ENCODE measurements at regions not wholly inside any gene's neighbourhood (a gene's known extent, or its start where the extent isn't known, plus 50 kb on each side); places are given as distances from the start of the nearest gene placed in this dataset.

DNA sequence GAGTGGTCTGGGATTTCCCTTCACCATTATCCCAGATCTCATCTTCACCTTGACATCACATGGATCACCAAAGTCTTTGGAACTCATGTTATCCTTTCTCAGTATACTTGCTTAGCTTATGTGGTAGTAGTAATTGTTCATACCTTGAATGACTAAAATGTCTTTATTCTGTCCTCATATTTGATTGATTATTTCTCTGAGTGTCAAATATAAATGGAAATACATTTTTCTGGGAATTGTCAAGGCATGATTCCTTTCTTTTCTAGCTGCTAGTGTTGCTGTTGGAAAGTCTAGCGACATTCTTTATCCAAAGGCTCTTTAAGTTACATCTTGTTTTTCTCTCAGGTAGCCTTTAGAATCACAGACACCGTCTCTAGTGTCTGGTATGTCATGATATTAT, 334.4 kb downstream of the CMPK2 start:
- RAD21 ChIA-PET (ENCODE audit: low non-redundant PET in 1 of 2, low total read pairs in 2 of 2, uncharacterized antibody in 2 of 2, unreplicated experiment in 2 of 2) = no interaction called here
- POLR2A ChIA-PET = no interaction called here
- no TSS peak for BruUV-seq (replicated peaks)
- intact Hi-C loops (cut with micrococcal nuclease) = no loop called here
- no peak for DNase-seq (ENCODE audit: low read depth, low spot score)
- no peaks in the 10 kb centered on the region for H3K36me3 ChIP-seq (ENCODE audit: control insufficient read depth in 1 of 2, insufficient read depth in 2 of 2, low read length in 2 of 2)
- no peaks in the 10 kb centered on the region for H4K20me1 ChIP-seq (ENCODE audit: insufficient read depth)
- no peak overlapping the region for H3K4me3 ChIP-seq (replicated peaks in 1 of 2; ENCODE audit: low read depth in 1 of 2, low read length in 2 of 2)
- H3K9me2 ChIP-seq (ENCODE audit: insufficient read depth) = no peaks in the 10 kb centered on the region
- no peaks in the 10 kb centered on the region for H3K27me3 ChIP-seq (ENCODE audit: insufficient read depth, low read length)
- H3K27ac ChIP-seq (ENCODE audit: low read depth, low read length) = no peak overlapping the region
- H3K4me1 ChIP-seq (ENCODE audit: control insufficient read depth in 1 of 2, insufficient read depth in 2 of 2, low read length in 2 of 2) = no peaks in the 10 kb centered on the region
- H3K79me2 ChIP-seq (ENCODE audit: insufficient read depth, low read length) = no peaks in the 10 kb centered on the region
- CTCF ChIA-PET = no interaction called here
- H3K4me2 ChIP-seq (ENCODE audit: low read length) = no peak overlapping the region
- no peaks in the 10 kb centered on the region for H3K9me3 ChIP-seq (ENCODE audit: control insufficient read depth in 1 of 2, insufficient read depth in 1 of 2, low read depth in 1 of 2, low read length in 2 of 2)
- no peak overlapping the region for H3K9ac ChIP-seq (ENCODE audit: low read length)
- ATAC-seq = no peak
- no peak overlapping the region for H2AFZ ChIP-seq (ENCODE audit: low read depth, low read length, poor library complexity, severe bottlenecking)
- TF ChIP-seq SRF (IDR thresholded peaks at IDR 0.05; ENCODE audit: low read depth) (no peak), TCF7L2 (IDR thresholded peaks at IDR 0.05; ENCODE audit: borderline replicate concordance, extremely low read depth, insufficient read depth, insufficient read length) (no peak), EZH2phosphoT487 (IDR thresholded peaks at IDR 0.05; ENCODE audit: borderline replicate concordance) (no peak), RAD21 (IDR thresholded peaks at IDR 0.05; ENCODE audit: low read depth) (no peak), EGR1 (IDR thresholded peaks at IDR 0.05; ENCODE audit: low read depth) (no peak), JUND (IDR thresholded peaks at IDR 0.05) (no peak), SP1 (IDR thresholded peaks at IDR 0.05; ENCODE audit: low read depth) (no peak), YY1 (IDR thresholded peaks at IDR 0.05; ENCODE audit: extremely low read depth, insufficient replicate concordance, low read depth, low read length) (no peak), ZNF274 (IDR thresholded peaks at IDR 0.05; ENCODE audit: low read depth, low read length) (no peak), POLR2AphosphoS5 (IDR thresholded peaks at IDR 0.05; ENCODE audit: low read depth, low read length) (no peak), CBX3 (IDR thresholded peaks at IDR 0.05; ENCODE audit: low read depth) (no peak), ZFX (IDR thresholded peaks at IDR 0.05) (no peak), EZH2 (IDR thresholded peaks at IDR 0.05) (no peak), CEBPB (IDR thresholded peaks at IDR 0.05; ENCODE audit: low read depth) (no peak)
- TF ChIP-seq, protein P1, sequence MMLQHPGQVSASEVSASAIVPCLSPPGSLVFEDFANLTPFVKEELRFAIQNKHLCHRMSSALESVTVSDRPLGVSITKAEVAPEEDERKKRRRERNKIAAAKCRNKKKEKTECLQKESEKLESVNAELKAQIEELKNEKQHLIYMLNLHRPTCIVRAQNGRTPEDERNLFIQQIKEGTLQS (IDR thresholded peaks at IDR 0.05) = no peak
- TF ChIP-seq, protein P2, sequence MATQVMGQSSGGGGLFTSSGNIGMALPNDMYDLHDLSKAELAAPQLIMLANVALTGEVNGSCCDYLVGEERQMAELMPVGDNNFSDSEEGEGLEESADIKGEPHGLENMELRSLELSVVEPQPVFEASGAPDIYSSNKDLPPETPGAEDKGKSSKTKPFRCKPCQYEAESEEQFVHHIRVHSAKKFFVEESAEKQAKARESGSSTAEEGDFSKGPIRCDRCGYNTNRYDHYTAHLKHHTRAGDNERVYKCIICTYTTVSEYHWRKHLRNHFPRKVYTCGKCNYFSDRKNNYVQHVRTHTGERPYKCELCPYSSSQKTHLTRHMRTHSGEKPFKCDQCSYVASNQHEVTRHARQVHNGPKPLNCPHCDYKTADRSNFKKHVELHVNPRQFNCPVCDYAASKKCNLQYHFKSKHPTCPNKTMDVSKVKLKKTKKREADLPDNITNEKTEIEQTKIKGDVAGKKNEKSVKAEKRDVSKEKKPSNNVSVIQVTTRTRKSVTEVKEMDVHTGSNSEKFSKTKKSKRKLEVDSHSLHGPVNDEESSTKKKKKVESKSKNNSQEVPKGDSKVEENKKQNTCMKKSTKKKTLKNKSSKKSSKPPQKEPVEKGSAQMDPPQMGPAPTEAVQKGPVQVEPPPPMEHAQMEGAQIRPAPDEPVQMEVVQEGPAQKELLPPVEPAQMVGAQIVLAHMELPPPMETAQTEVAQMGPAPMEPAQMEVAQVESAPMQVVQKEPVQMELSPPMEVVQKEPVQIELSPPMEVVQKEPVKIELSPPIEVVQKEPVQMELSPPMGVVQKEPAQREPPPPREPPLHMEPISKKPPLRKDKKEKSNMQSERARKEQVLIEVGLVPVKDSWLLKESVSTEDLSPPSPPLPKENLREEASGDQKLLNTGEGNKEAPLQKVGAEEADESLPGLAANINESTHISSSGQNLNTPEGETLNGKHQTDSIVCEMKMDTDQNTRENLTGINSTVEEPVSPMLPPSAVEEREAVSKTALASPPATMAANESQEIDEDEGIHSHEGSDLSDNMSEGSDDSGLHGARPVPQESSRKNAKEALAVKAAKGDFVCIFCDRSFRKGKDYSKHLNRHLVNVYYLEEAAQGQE (IDR thresholded peaks at IDR 0.05; ENCODE audit: low read depth) = no peak
- TF ChIP-seq, protein P3, sequence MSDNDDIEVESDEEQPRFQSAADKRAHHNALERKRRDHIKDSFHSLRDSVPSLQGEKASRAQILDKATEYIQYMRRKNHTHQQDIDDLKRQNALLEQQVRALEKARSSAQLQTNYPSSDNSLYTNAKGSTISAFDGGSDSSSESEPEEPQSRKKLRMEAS (IDR thresholded peaks at IDR 0.05) = no peak
- TF ChIP-seq, protein P4, sequence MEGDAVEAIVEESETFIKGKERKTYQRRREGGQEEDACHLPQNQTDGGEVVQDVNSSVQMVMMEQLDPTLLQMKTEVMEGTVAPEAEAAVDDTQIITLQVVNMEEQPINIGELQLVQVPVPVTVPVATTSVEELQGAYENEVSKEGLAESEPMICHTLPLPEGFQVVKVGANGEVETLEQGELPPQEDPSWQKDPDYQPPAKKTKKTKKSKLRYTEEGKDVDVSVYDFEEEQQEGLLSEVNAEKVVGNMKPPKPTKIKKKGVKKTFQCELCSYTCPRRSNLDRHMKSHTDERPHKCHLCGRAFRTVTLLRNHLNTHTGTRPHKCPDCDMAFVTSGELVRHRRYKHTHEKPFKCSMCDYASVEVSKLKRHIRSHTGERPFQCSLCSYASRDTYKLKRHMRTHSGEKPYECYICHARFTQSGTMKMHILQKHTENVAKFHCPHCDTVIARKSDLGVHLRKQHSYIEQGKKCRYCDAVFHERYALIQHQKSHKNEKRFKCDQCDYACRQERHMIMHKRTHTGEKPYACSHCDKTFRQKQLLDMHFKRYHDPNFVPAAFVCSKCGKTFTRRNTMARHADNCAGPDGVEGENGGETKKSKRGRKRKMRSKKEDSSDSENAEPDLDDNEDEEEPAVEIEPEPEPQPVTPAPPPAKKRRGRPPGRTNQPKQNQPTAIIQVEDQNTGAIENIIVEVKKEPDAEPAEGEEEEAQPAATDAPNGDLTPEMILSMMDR (IDR thresholded peaks at IDR 0.05 in 2 of 3, conservative IDR thresholded peaks at IDR 0.05 in 1 of 3; ENCODE audit: borderline replicate concordance in 1 of 3, insufficient read depth in 1 of 3, low read depth in 2 of 3, low read length in 2 of 3) = no peak

All from HCT116 (cell line).